Hematopoietic multipotent progenitor cell treated with erythropoietin and hydrocortisone succinate and interleukin-3 and kit ligand, for 4 days (in vitro differentiated cells): ENCODE measurements at regions not wholly inside any gene's neighbourhood (a gene's known extent, or its start where the extent isn't known, plus 50 kb on each side); places are given as distances from the start of the nearest gene placed in this dataset.
"Not testable (repeated sequence)": the region's sequence is repeated elsewhere in the genome, so short reads cannot be mapped to it uniquely, and the experiment has no call there.

Source experiments
- DNase-seq: peaks from one replicate; pipeline ENCODE4 v3.0.0-alpha.2; 2015

DNA sequence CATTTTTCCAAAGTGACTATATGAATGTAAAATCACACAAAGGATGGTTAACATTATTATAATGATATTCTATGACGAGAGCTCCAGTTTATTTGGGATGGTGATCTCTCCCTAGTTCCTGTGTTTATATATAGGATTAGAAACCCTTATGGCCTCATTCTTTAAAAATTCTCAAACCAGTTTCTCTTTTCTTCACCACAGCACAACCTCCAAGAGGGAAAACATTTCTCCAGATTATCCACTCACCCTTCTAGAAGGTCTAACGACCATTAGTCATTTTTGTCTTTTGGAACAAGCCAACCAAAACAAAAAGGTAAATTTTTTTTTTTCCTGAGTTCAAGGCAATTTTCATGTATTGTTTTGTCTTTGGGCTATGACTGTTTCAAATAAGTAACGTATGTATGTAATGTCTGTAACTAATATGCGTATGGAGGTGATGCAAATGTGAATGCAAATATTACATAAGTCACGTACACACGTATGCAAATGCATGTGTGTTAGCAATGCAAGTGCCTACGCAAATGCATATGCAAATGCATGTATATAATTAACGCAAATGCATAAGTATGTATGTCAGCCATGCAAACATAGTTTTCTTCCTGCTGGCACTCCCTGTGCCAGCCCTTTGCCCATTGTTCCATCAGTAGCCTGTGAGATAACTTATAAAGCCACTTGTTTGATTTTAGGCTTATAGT, 72.5 kb upstream of the MORC3 start:
- no peak for DNase-seq

- DNase-seq, result no peak
These were observed 70.2 kb upstream of the MORC3 start for GRCh38 chr21:36249576-36250422.

- DNase-seq, result no peak
These were observed 69.4 kb upstream of the MORC3 start for GRCh38 chr21:36250423-36251075.

- no peak for DNase-seq
These were observed 65.7 kb upstream of the MORC3 start for GRCh38 chr21:36254106-36254941.

DNA sequence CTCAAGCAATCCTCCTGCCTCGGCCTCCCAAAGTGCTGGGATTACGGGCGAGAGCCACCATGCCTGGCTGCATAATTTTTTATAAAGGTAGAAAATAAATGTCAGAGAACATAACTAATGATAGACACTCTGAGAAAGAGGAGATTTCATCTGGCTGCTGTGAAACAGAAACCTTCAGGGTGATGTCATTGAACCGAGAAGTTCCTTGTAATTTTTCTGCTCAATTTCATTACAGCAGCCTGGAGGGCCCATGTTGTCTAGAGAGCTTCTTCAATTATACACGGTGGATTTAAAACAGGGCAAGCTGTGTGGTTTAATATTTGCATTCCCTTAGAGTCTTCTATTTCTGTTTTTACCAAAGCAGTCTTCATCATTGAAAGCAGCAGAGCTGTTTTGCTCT, 64.3 kb upstream of the MORC3 start:
- DNase-seq, result no peak

DNA sequence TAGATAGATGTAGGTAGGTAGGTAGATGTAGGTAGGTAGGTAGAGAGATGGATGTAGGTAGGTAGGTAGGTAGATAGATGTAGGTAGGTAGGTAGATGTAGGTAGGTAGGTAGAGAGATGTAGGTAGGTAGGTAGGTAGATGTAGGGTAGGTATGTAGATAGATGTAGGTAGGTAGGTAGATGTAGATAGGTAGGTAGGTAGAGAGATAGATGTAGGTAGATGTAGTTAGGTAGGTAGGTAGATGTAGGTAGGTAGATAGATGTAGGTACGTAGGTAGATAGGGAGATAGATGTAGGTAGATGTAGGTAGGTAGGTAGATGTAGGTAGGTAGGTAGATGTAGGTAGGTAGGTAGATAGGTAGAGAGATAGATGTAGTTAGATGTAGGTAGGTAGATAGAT, 62.3 kb upstream of the MORC3 start:
- no peak for DNase-seq

GRCh38 chr21:36260030-36260787, 59.8 kb upstream of the MORC3 start:
- DNase-seq, result peak; percentile 87

- DNase-seq, result no peak
These were observed 59.2 kb upstream of the MORC3 start for GRCh38 chr21:36260802-36261201.

- DNase-seq, result no peak
These were observed 58.5 kb upstream of the MORC3 start for GRCh38 chr21:36261459-36261858.

GRCh38 chr21:36263797-36264196, 56.2 kb upstream of the MORC3 start:
- no peak for DNase-seq

GRCh38 chr21:36265431-36265830, 54.6 kb upstream of the MORC3 start:
- DNase-seq, result no peak

- peak; percentile 78 for DNase-seq
These were observed 52.2 kb upstream of the MORC3 start for GRCh38 chr21:36267828-36268227.

DNA sequence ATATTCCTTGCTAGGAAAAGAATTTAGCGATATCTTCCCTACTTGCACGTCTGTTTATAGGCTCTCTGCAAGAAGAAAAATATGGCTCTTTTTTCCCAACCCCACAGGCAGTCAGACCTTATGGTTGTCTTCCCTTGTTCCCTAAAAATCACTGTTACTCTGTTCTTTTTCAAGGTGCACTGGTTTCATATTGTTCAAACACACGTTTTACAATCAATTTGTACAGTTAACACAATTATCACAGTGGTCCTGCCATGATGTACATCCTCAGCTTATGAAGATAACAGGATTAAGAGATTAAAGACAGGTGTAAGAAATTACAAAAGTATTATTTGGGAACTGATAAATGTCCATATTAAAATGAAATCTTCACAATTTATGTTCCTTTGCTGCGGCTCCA, 51.7 kb upstream of the MORC3 start:
- not testable (repeated sequence) for DNase-seq
